Prostate gland (tissue), 1 donor: ENCODE measurements at regions not wholly inside any gene's neighbourhood (a gene's known extent, or its start where the extent isn't known, plus 50 kb on each side); places are given as distances from the start of the nearest gene placed in this dataset.

Experiments used
- POLR2A ChIP-seq: fragments of 450-650 bp; IDR thresholded peaks from one replicate; pipeline ENCODE4 v1.6.1; 2016; ENCODE audit warnings: antibody characterized with exemption, mild to moderate bottlenecking
- POLR2AphosphoS5 ChIP-seq: sonication (generic); formaldehyde crosslinking; IDR thresholded peaks from one replicate; pipeline ENCODE4 v1.6.1; 2017; ENCODE audit warnings: antibody characterized with exemption

DNA sequence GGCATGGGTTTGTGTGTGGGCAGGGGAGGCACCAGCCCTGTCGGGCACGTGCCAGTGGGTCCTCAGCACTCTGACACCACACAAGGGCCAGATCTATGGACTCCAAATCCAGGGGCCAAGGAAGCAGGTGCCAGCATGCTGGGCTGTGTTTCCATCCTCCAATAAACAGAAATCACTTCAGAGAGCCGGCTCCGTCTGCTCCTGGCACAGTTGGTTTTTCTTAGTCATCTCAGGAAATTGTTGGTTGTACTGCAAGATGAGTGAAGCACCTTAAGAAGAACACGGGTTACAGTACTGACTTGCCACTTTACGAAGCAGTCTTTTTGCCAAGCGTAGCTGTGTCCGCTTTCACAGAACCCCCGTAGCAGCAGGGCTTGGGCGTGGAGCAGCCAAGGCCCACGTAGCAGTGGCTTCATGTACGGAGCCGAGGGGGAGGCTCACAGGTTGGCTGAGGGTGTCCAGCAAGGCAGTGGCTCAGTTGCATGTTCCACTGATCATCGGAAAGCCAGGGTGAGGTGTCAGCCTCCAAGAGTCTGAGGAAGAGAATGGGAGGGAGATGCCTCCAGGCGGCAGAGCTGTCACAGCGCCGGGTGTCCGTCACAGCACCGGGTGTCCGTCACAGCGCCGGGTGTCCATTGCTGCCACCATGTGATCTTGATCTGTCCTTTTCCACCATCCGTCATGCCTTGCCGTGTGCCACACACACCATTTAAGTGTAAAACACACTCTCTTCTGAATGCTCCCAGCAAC lies 314.9 kb downstream of the CTTN start:
- TF ChIP-seq POLR2AphosphoS5 (no peak), POLR2A (no peak)
